SH-SY5Y (cell line): ENCODE measurements at regions not wholly inside any gene's neighbourhood (a gene's known extent, or its start where the extent isn't known, plus 50 kb on each side); places are given as distances from the start of the nearest gene placed in this dataset.

Experiments used
- GATA2 ChIP-seq: IDR thresholded peaks from 2 replicates; pipeline ENCODE4 v1.6.1; 2011; ENCODE audit warnings: mild to moderate bottlenecking, low read depth, low read length
- GATA3 ChIP-seq: IDR thresholded peaks from 2 replicates; pipeline ENCODE4 v1.6.1; 2011; ENCODE audit warnings: low read depth, mild to moderate bottlenecking, low read length, moderate library complexity

DNA sequence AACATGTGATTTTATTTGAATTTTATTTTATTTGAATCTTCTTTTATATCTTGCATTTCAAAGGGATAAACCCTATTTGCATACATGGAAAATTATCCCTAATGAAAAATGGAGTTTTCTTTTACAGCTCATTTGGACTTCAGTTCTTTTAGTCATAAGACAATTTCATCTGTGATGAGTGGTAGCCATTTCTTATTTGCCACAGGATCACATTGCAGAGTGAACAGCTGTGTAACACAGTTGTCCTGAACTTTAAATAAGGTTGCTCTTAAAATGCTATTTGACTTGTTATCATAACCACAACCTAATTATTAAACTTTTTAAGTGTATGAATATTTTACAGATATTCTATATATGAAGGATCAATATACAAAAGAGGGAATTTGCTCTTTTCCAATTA is 221.7 kb upstream of the ROPN1 start:
- TF ChIP-seq GATA2 (no peak), GATA3 (no peak)
